HEK293 (cell line): ENCODE measurements at regions not wholly inside any gene's neighbourhood (a gene's known extent, or its start where the extent isn't known, plus 50 kb on each side); places are given as distances from the start of the nearest gene placed in this dataset.

Experiments
- CTCF ChIA-PET: fragments of 350-600 bp; formaldehyde crosslinking; extraction: SDS; loops from one replicate; lab custom pipeline; 2021; ENCODE audit warnings: antibody characterized with exemption; lab: Yijun Ruan, JAX
- POLR2A ChIA-PET: fragments of 300-600 bp; formaldehyde crosslinking; extraction: SDS; loops from one replicate; lab custom pipeline; 2020; ENCODE audit warnings: antibody characterized with exemption, inconsistent platforms; lab: Yijun Ruan, JAX
- H3K27ac ChIP-seq: fragments of 200-500 bp; sonication (Bioruptor generic); 2 replicates; pipeline ENCODE4 v1.5.1; 2014; ENCODE audit warnings: low read depth, low read length, control low read depth, inconsistent platforms; ENCODE audit errors: extremely low read depth
- H3K36me3 ChIP-seq, 2 experiments: fragments of 200-500 bp in 1 of 2; sonication (Bioruptor generic) in 1 of 2; 1 replicate in 1 of 2; 2 replicates in 1 of 2; pipeline ENCODE4 v1.5.1; 2014 to 2017; ENCODE audit warnings: inconsistent platforms in 2 of 2, low read length in 2 of 2; ENCODE audit not compliant: control insufficient read depth in 2 of 2, insufficient read depth in 1 of 2
- H3K4me1 ChIP-seq: fragments of 200-500 bp; sonication (Bioruptor generic); 2 replicates; pipeline ENCODE4 v1.5.1; 2014; ENCODE audit warnings: mild to moderate bottlenecking, low read length, inconsistent platforms; ENCODE audit not compliant: control insufficient read depth, insufficient read depth
- H3K4me3 ChIP-seq: 2 replicates; pipeline ENCODE4 v1.5.1; 2011; ENCODE audit warnings: low read depth, mild to moderate bottlenecking, control low read depth, low read length, moderate library complexity
- H3K9me3 ChIP-seq: fragments of 200-500 bp; sonication (Bioruptor generic); 2 replicates; pipeline ENCODE4 v1.5.1; 2014; ENCODE audit warnings: low read depth, low read length, inconsistent platforms; ENCODE audit not compliant: control insufficient read depth, insufficient read depth
- BCL11B ChIP-seq: fragments of 450-650 bp; formaldehyde crosslinking; IDR thresholded peaks from 2 replicates; pipeline ENCODE4 v1.5.1; 2016; ENCODE audit warnings: low read depth, missing biosample characterization, missing genetic modification characterization
- FEZF1 ChIP-seq: fragments of 450-650 bp; formaldehyde crosslinking; IDR thresholded peaks from 2 replicates; pipeline ENCODE4 v1.5.1; 2016; ENCODE audit warnings: missing biosample characterization, missing genetic modification characterization
- HOXA7 ChIP-seq: sonication (generic); formaldehyde crosslinking; IDR thresholded peaks from 2 replicates; pipeline ENCODE4 v1.8.1; 2022; ENCODE audit warnings: missing genetic modification reagents, borderline replicate concordance
- KLF1 ChIP-seq: fragments of 450-650 bp; formaldehyde crosslinking; IDR thresholded peaks from 2 replicates; pipeline ENCODE4 v1.5.1; 2016; ENCODE audit warnings: missing biosample characterization, missing genetic modification characterization
- REPIN1 ChIP-seq: fragments of 450-650 bp; formaldehyde crosslinking; IDR thresholded peaks from 2 replicates; pipeline ENCODE4 v1.5.1; 2017; ENCODE audit warnings: missing biosample characterization, missing genetic modification characterization, low read depth
- SCRT1 ChIP-seq: fragments of 450-650 bp; formaldehyde crosslinking; IDR thresholded peaks from 2 replicates; pipeline ENCODE4 v1.5.1; 2016; ENCODE audit warnings: missing biosample characterization, missing genetic modification characterization, borderline replicate concordance
- SP2 ChIP-seq: fragments of 450-650 bp; formaldehyde crosslinking; IDR thresholded peaks from 2 replicates; pipeline ENCODE4 v1.5.1; 2016; ENCODE audit warnings: missing biosample characterization, missing genetic modification characterization
- ZIC2 ChIP-seq: fragments of 450-650 bp; formaldehyde crosslinking; IDR thresholded peaks from 2 replicates; pipeline ENCODE4 v1.5.1; 2016; ENCODE audit warnings: missing biosample characterization, missing genetic modification characterization
- ZNF114 ChIP-seq: fragments of 450-650 bp; formaldehyde crosslinking; IDR thresholded peaks from 2 replicates; pipeline ENCODE4 v1.5.0; 2017; ENCODE audit warnings: missing biosample characterization, missing genetic modification characterization
- ZNF132 ChIP-seq: fragments of 450-650 bp; formaldehyde crosslinking; IDR thresholded peaks from 2 replicates; pipeline ENCODE4 v1.5.1; 2017; ENCODE audit warnings: missing biosample characterization, missing genetic modification characterization, borderline replicate concordance
- ZNF133 ChIP-seq: fragments of 450-650 bp; formaldehyde crosslinking; IDR thresholded peaks from 2 replicates; pipeline ENCODE4 v1.5.1; 2016; ENCODE audit warnings: missing biosample characterization, missing genetic modification characterization
- ZNF202 ChIP-seq: fragments of 450-650 bp; formaldehyde crosslinking; IDR thresholded peaks from 2 replicates; pipeline ENCODE4 v1.5.1; 2016; ENCODE audit warnings: missing biosample characterization, missing genetic modification characterization, borderline replicate concordance
- ZNF292 ChIP-seq: fragments of 450-650 bp; formaldehyde crosslinking; IDR thresholded peaks from 2 replicates; pipeline ENCODE4 v1.5.1; 2016; ENCODE audit warnings: low read depth, missing biosample characterization, missing genetic modification characterization, borderline replicate concordance
- ZNF354C ChIP-seq: fragments of 450-650 bp; formaldehyde crosslinking; IDR thresholded peaks from 2 replicates; pipeline ENCODE4 v1.5.1; 2016; ENCODE audit warnings: missing biosample characterization, missing genetic modification characterization, low read depth, borderline replicate concordance
- ZNF391 ChIP-seq: fragments of 450-650 bp; formaldehyde crosslinking; IDR thresholded peaks from 2 replicates; pipeline ENCODE4 v1.5.1; 2016; ENCODE audit warnings: low read depth, missing biosample characterization, missing genetic modification characterization, borderline replicate concordance
- ZNF521 ChIP-seq: fragments of 450-650 bp; formaldehyde crosslinking; IDR thresholded peaks from 2 replicates; pipeline ENCODE4 v1.5.1; 2017; ENCODE audit warnings: missing biosample characterization, mild to moderate bottlenecking, missing genetic modification characterization
- ZNF544 ChIP-seq: fragments of 450-650 bp; formaldehyde crosslinking; IDR thresholded peaks from 2 replicates; pipeline ENCODE4 v1.5.0; 2017; ENCODE audit warnings: missing biosample characterization, missing genetic modification characterization
- ZNF560 ChIP-seq: fragments of 450-650 bp; formaldehyde crosslinking; IDR thresholded peaks from 2 replicates; pipeline ENCODE4 v1.5.1; 2017; ENCODE audit warnings: missing biosample characterization, missing genetic modification characterization, borderline replicate concordance
- ZNF621 ChIP-seq: fragments of 450-650 bp; formaldehyde crosslinking; IDR thresholded peaks from 2 replicates; pipeline ENCODE4 v1.5.1; 2017; ENCODE audit warnings: missing biosample characterization, missing genetic modification characterization
- ZNF623 ChIP-seq: fragments of 450-650 bp; formaldehyde crosslinking; IDR thresholded peaks from 2 replicates; pipeline ENCODE4 v1.5.1; 2016; ENCODE audit warnings: missing biosample characterization, missing genetic modification characterization
- ZNF654 ChIP-seq: fragments of 450-650 bp; formaldehyde crosslinking; IDR thresholded peaks from 2 replicates; pipeline ENCODE4 v1.5.1; 2016; ENCODE audit warnings: low read depth, missing biosample characterization, missing genetic modification characterization
- ZNF660 ChIP-seq: fragments of 450-650 bp; IDR thresholded peaks from 2 replicates; pipeline ENCODE4 v1.5.1; 2018; ENCODE audit warnings: missing biosample characterization, mild to moderate bottlenecking, missing genetic modification characterization
- ZNF677 ChIP-seq: fragments of 450-650 bp; IDR thresholded peaks from 2 replicates; pipeline ENCODE4 v1.5.0; 2018; ENCODE audit warnings: missing biosample characterization, mild to moderate bottlenecking, missing genetic modification characterization, moderate library complexity
- ZNF747 ChIP-seq: fragments of 450-650 bp; formaldehyde crosslinking; IDR thresholded peaks from 2 replicates; pipeline ENCODE4 v1.5.1; 2016; ENCODE audit warnings: missing biosample characterization, missing genetic modification characterization
- ZNF76 ChIP-seq: fragments of 450-650 bp; formaldehyde crosslinking; IDR thresholded peaks from 2 replicates; pipeline ENCODE4; 2016; ENCODE audit warnings: low read depth, missing biosample characterization, missing genetic modification characterization, borderline replicate concordance
- TF ChIP-seq, protein P1 (sequence below): fragments of 450-650 bp; formaldehyde crosslinking; IDR thresholded peaks from 2 replicates; pipeline ENCODE4 v1.5.1; 2016; ENCODE audit warnings: missing biosample characterization, missing genetic modification characterization, borderline replicate concordance
- TF ChIP-seq, protein P2 (sequence below): fragments of 450-650 bp; formaldehyde crosslinking; IDR thresholded peaks from 2 replicates; pipeline ENCODE4 v1.5.1; 2017; ENCODE audit warnings: missing biosample characterization, missing genetic modification characterization

DNA sequence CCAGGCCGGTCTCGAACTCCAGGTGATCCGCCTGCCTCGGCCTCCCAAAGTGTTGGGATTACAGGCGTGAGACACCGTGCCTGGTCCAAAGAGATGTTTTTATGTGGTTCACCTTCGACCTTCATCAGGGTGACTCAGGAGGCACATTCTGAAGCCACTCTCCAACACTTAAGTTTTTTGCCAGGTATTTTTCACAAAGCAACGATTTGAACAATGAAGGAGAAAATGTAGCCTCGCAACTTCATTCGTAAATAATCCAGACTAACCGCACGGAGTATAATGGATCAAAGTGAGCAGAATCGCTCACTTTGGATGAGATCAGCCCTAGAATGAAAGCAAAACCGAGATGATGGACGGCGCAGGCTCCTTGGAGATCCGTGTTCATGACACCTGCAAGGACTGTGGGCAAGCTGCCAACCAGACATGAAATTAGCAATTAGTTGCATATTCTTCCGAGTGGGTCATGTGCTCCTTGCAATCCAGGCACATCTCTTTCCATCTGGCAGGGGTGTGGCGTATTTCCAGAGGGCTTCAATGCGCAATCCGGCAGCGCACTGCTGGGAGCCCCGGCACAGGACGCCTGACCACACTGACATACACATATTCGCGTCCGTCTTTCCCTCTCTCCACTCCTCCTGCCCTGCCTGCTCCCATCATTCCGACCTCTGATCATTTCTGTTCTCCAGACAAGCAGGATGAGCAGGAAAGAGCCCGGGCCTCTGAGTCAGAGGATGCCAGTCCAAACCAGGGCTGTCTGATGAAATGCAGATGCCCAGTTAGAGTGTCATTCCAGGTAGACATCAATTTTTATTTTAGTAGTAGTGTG is 148.4 kb downstream of the KLF6 start:
- Histone ChIP-seq H3K36me3 (no peaks in the 10 kb centered on the region), H3K27ac (no peak overlapping the region), H3K4me1 (no peaks in the 10 kb centered on the region; the same call in 1 of the 2 replicates), H3K4me3 (no peak overlapping the region), H3K9me3 (no peaks in the 10 kb centered on the region)
- ChIA-PET POLR2A (no interaction called here), CTCF (interaction anchor here (0.6 kb wide), 1 partner anchor 9 kb away, joined by 3 read pairs; no protein-coding TSS in a partner anchor)
- no peak for TF ChIP-seq ZNF677 (tag by site-specific recombination)
- TF ChIP-seq ZNF292: no peak
- TF ChIP-seq ZNF560 (tag by site-specific recombination): no peak
- no peak for TF ChIP-seq ZNF76 (tag by site-specific recombination)

DNA sequence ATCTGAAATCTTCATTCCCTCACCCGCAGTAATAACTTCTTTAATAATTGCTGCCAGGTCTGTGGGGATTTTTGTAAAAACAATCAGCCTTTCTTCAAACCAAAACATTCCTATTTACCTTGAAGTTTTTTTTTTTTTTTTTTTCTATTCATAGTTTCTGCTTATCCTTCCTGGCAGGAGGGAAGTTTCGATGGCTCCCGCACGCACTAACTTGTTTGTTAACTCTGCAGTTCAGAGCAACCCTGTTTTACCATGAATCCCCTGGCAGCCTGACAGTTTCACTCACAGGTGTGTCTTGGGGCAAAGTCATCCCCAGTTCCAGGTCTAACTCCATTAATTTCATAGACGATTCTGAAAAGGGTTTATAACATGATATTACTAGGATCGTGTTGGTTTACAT is 149.3 kb downstream of the KLF6 start:
- TF ChIP-seq SCRT1 (tag by site-specific recombination) (no peak), ZNF521 (no peak), ZNF660 (tag by site-specific recombination) (no peak), ZNF114 (no peak), ZNF623 (tag by site-specific recombination) (no peak), REPIN1 (no peak), ZNF391 (tag by site-specific recombination) (no peak), SP2 (no peak), ZNF292 (no peak), ZIC2 (tag by site-specific recombination) (no peak)
- TF ChIP-seq, protein P1, sequence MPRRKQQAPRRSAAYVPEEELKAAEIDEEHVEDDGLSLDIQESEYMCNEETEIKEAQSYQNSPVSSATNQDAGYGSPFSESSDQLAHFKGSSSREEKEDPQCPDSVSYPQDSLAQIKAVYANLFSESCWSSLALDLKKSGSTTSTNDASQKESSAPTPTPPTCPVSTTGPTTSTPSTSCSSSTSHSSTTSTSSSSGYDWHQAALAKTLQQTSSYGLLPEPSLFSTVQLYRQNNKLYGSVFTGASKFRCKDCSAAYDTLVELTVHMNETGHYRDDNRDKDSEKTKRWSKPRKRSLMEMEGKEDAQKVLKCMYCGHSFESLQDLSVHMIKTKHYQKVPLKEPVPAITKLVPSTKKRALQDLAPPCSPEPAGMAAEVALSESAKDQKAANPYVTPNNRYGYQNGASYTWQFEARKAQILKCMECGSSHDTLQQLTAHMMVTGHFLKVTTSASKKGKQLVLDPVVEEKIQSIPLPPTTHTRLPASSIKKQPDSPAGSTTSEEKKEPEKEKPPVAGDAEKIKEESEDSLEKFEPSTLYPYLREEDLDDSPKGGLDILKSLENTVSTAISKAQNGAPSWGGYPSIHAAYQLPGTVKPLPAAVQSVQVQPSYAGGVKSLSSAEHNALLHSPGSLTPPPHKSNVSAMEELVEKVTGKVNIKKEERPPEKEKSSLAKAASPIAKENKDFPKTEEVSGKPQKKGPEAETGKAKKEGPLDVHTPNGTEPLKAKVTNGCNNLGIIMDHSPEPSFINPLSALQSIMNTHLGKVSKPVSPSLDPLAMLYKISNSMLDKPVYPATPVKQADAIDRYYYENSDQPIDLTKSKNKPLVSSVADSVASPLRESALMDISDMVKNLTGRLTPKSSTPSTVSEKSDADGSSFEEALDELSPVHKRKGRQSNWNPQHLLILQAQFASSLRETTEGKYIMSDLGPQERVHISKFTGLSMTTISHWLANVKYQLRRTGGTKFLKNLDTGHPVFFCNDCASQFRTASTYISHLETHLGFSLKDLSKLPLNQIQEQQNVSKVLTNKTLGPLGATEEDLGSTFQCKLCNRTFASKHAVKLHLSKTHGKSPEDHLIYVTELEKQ: no peak
- TF ChIP-seq, protein P2, sequence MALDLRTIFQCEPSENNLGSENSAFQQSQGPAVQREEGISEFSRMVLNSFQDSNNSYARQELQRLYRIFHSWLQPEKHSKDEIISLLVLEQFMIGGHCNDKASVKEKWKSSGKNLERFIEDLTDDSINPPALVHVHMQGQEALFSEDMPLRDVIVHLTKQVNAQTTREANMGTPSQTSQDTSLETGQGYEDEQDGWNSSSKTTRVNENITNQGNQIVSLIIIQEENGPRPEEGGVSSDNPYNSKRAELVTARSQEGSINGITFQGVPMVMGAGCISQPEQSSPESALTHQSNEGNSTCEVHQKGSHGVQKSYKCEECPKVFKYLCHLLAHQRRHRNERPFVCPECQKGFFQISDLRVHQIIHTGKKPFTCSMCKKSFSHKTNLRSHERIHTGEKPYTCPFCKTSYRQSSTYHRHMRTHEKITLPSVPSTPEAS (tag by site-specific recombination): no peak
- ChIA-PET CTCF (interaction anchor here (0.6 to 0.7 kb wide), 2 partner anchors 10 to 483 kb away, joined by 3 to 6 read pairs; no protein-coding TSS in a partner anchor), POLR2A (no interaction called here)
- Histone ChIP-seq H3K4me3 (no peak overlapping the region), H3K9me3 (no peaks in the 10 kb centered on the region), H3K36me3 (no peaks in the 10 kb centered on the region), H3K27ac (no peak overlapping the region), H3K4me1 (no peaks in the 10 kb centered on the region; the same call in 1 of the 2 replicates)

DNA sequence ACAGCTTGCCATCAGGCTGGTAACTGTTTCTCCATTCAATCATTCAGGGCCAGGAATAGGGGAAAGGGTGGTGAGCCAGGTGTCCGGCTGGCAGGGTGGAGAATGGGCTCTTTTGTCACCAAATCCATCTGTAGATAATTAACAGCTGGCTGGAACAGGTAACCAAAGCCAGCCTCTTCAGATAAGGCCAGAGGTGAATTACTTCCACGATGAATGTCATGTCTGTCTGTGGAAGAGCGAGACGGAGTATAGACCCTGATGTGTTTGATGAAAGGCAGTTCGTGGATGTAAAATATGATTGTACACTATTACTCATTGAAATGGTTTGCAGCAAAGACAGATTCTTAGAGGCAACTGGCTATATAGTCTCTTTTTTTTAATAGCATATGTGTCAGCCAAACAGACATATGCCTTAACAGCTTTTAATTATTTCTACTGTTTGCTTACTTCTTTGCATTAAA is 149.8 kb downstream of the KLF6 start:
- Histone ChIP-seq H3K9me3 (no peaks in the 10 kb centered on the region), H3K4me1 (no peaks in the 10 kb centered on the region; the same call in 1 of the 2 replicates), H3K27ac (no peak overlapping the region), H3K4me3 (no peak overlapping the region), H3K36me3 (no peaks in the 10 kb centered on the region)
- ChIA-PET POLR2A (no interaction called here), CTCF (interaction anchor here (0.7 kb wide), 1 partner anchor 483 kb away, joined by 6 read pairs; no protein-coding TSS in a partner anchor)
- no peak for TF ChIP-seq ZNF132 (tag by site-specific recombination)
- TF ChIP-seq HOXA7 (CRISPR knock-in tag): no peak
- TF ChIP-seq ZNF202 (tag by site-specific recombination): no peak
- no peak for TF ChIP-seq ZNF544 (tag by site-specific recombination)
- no peak for TF ChIP-seq ZNF133 (tag by site-specific recombination)
- no peak for TF ChIP-seq ZNF654 (tag by site-specific recombination)
- no peak for TF ChIP-seq ZNF354C (tag by site-specific recombination)
- TF ChIP-seq KLF1: no peak
- TF ChIP-seq BCL11B (tag by site-specific recombination): no peak
- TF ChIP-seq ZNF621 (tag by site-specific recombination): no peak
- TF ChIP-seq ZNF747 (tag by site-specific recombination): no peak
- no peak for TF ChIP-seq FEZF1 (tag by site-specific recombination)
